ENCODE measurements at regions not wholly inside any gene's neighbourhood (a gene's known extent, or its start where the extent isn't known, plus 50 kb on each side); places are given as distances from the start of the nearest gene placed in this dataset.

DNA sequence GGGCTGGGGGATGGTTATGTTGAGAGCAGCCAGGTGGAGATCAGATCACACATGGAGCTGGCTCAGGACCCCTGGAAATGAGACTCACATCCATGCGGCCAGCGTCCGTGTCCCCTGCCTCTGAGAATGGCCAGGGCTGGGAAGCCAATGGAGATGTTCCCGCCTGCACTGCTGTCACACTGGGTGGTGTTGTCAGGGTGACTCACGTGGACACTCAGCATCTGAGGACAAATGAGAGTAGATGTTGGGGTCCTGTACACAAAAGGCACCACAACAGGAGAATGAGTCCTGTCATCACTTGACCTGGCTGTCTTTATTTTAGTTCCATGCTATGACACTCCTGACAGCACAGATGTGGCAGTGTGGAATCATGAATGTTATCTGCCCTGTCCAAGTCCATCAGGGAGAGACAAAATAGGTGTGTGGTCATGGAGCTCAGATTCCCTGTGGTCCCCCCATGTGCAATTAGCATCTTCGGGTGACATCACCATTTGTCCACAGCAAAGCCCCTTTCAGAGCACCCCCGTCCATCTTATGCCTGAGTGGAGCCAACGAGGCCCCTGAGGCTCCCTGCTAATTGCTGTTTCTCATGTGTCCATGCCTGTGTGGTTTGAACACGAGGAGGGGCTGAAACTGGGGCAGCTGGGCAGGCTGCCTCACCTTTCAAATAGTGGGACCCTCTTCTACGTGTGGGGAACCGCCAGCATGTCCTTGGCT, 393.5 kb downstream of the AACS start:
- Histone ChIP-seq H3K27me3 (ENCODE audit: control insufficient read depth, insufficient read depth, low read length) (no peaks in the 10 kb centered on the region), H3K4me3 (ENCODE audit: low read length) (no peak overlapping the region), H3K9me3 (ENCODE audit: control insufficient read depth, insufficient read depth, low read length) (no peaks in the 10 kb centered on the region), H3K4me1 (ENCODE audit: control insufficient read depth, insufficient read depth, low read length) (no peaks in the 10 kb centered on the region), H3K36me3 (ENCODE audit: control insufficient read depth, insufficient read depth, low read length) (no peaks in the 10 kb centered on the region), H3K27ac (ENCODE audit: low read length) (no peak overlapping the region)
- intact Hi-C loops (cut with micrococcal nuclease) = no loop called here
- WGBS (ENCODE audit: insufficient coverage) = 77% methylated on average over 11 of the region's 11 CpGs
- Mint-ChIP-seq H3K36me3 (no peaks in the 10 kb centered on the region), H3K9me3 (no peaks in the 10 kb centered on the region), H3K4me1 (no peaks in the 10 kb centered on the region), H3K4me3 (no peak overlapping the region), H3K27me3 (ENCODE audit: low read depth in 2 of 2) (peaks cover 10 to 17% of the 10 kb centered on the region in 2 donors), H3K27ac (no peak overlapping the region)
- no peak for ATAC-seq
- no peak for DNase-seq
- TF ChIP-seq, protein P1, sequence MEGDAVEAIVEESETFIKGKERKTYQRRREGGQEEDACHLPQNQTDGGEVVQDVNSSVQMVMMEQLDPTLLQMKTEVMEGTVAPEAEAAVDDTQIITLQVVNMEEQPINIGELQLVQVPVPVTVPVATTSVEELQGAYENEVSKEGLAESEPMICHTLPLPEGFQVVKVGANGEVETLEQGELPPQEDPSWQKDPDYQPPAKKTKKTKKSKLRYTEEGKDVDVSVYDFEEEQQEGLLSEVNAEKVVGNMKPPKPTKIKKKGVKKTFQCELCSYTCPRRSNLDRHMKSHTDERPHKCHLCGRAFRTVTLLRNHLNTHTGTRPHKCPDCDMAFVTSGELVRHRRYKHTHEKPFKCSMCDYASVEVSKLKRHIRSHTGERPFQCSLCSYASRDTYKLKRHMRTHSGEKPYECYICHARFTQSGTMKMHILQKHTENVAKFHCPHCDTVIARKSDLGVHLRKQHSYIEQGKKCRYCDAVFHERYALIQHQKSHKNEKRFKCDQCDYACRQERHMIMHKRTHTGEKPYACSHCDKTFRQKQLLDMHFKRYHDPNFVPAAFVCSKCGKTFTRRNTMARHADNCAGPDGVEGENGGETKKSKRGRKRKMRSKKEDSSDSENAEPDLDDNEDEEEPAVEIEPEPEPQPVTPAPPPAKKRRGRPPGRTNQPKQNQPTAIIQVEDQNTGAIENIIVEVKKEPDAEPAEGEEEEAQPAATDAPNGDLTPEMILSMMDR (IDR thresholded peaks at IDR 0.05) = no peak

DNA sequence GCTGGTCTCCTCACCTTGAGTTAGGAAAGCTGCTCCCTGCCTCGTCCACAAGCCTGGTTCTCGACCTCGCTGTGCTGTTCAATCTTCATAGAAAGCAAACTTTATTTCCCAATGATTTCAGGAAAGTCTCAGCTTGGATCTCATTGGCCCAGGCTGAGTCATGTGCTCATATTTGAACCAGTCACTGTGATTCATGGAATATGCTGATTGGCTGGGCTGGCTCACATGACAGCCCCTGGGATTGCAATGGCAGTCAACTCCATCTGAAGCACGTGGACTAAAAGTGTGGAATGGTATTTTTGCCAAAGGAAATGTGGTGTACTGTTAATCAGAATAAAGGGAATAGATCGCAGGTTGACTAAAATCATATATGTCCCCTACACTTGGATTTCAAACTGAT, 396.6 kb downstream of the AACS start:
- intact Hi-C loops (cut with micrococcal nuclease) = no loop called here
- no peak for ATAC-seq
- 77% methylated on average over 4 of the region's 5 CpGs for WGBS (ENCODE audit: insufficient coverage)

DNA sequence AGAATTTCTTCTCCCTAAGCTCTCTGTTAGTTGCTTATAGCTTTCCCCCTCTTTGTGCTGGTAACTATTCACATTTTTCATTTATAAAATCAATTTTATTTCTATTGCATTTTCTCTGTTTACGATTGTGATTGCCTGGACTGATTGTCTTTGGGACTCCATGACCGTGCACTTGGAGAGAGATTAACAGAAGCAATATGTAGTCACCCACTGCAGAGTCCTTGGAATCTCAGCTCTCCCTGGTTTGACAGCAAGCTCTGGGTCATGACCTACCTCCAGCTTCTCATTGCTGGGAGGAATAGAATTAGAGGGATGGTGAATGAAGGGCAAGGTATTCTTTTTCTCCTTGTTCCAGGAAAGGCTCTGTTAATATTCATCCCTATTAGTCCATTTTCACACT, 398.2 kb downstream of the AACS start:
- H3K27ac Mint-ChIP-seq = no peak overlapping the region
- Histone ChIP-seq H3K27ac (ENCODE audit: low read length) (no peak overlapping the region), H3K9me3 (ENCODE audit: control insufficient read depth, insufficient read depth, low read length) (no peaks in the 10 kb centered on the region), H3K4me1 (ENCODE audit: control insufficient read depth, insufficient read depth, low read length) (no peaks in the 10 kb centered on the region), H3K27me3 (ENCODE audit: control insufficient read depth, insufficient read depth, low read length) (no peaks in the 10 kb centered on the region), H3K4me3 (ENCODE audit: low read length) (no peak overlapping the region), H3K36me3 (ENCODE audit: control insufficient read depth, insufficient read depth, low read length) (no peaks in the 10 kb centered on the region)
- WGBS (ENCODE audit: insufficient coverage) = 84% methylated on average over 2 of the region's 2 CpGs
- no peak for DNase-seq
- peaks cover 0 to 2% of the 10 kb centered on the region in 2 donors for H3K9me3 Mint-ChIP-seq
- no peak overlapping the region for H3K4me3 Mint-ChIP-seq
- intact Hi-C loops (cut with micrococcal nuclease) = no loop called here
- ATAC-seq = no peak
- peaks cover 0 to 3% of the 10 kb centered on the region in 2 donors for H3K27me3 Mint-ChIP-seq (ENCODE audit: low read depth in 2 of 2)
- TF ChIP-seq, protein P1 (IDR thresholded peaks at IDR 0.05) = no peak
- no peaks in the 10 kb centered on the region for H3K4me1 Mint-ChIP-seq
- H3K36me3 Mint-ChIP-seq = no peaks in the 10 kb centered on the region

More for the DNA sequence above, 396.6 kb downstream of the AACS start:
- TF ChIP-seq, protein P1 (IDR thresholded peaks at IDR 0.05) = no peak
- Mint-ChIP-seq H3K36me3 (no peaks in the 10 kb centered on the region), H3K27ac (no peak overlapping the region), H3K4me3 (no peak overlapping the region), H3K4me1 (no peaks in the 10 kb centered on the region), H3K9me3 (peaks cover 0 to 2% of the 10 kb centered on the region in 2 donors), H3K27me3 (ENCODE audit: low read depth in 2 of 2) (peaks cover 0 to 10% of the 10 kb centered on the region in 2 donors)
- H3K4me1 ChIP-seq (ENCODE audit: control insufficient read depth, insufficient read depth, low read length) = no peaks in the 10 kb centered on the region
- DNase-seq = no peak
- no peaks in the 10 kb centered on the region for H3K27me3 ChIP-seq (ENCODE audit: control insufficient read depth, insufficient read depth, low read length)
- no peaks in the 10 kb centered on the region for H3K9me3 ChIP-seq (ENCODE audit: control insufficient read depth, insufficient read depth, low read length)
- no peak overlapping the region for H3K4me3 ChIP-seq (ENCODE audit: low read length)
- H3K27ac ChIP-seq (ENCODE audit: low read length) = no peak overlapping the region
- H3K36me3 ChIP-seq (ENCODE audit: control insufficient read depth, insufficient read depth, low read length) = no peaks in the 10 kb centered on the region

DNA sequence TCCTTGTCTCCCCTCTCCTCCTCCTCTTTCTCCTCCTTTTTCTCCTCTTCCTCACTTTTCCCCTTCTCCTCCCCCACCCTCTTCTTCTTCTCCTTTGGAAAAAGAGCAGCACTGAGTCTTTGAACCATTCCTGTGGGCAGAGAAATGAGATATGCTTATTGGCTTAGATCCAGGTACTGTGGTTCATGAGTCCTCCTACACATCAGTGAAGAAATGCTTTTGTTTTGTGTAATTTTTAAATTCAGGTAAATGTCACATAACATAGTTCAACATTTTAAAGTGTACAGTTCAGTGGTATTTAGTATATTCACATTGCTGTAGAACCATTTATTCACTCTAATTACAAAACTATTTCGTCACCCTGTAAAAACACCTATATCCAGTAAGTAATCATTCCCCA, 402.1 kb downstream of the AACS start:
- no peaks in the 10 kb centered on the region for H3K4me1 ChIP-seq (ENCODE audit: control insufficient read depth, insufficient read depth, low read length)
- peaks cover 0 to 2% of the 10 kb centered on the region in 2 donors for H3K9me3 Mint-ChIP-seq
- no peaks in the 10 kb centered on the region for H3K27me3 ChIP-seq (ENCODE audit: control insufficient read depth, insufficient read depth, low read length)
- intact Hi-C loops (cut with micrococcal nuclease) = no loop called here
- ATAC-seq (no peak), DNase-seq (no peak)
- no peaks in the 10 kb centered on the region for H3K36me3 ChIP-seq (ENCODE audit: control insufficient read depth, insufficient read depth, low read length)
- H3K36me3 Mint-ChIP-seq = no peaks in the 10 kb centered on the region
- H3K27ac ChIP-seq (ENCODE audit: low read length) = no peak overlapping the region
- H3K27ac Mint-ChIP-seq = no peak overlapping the region
- no peak overlapping the region for H3K4me3 ChIP-seq (ENCODE audit: low read length)
- H3K9me3 ChIP-seq (ENCODE audit: control insufficient read depth, insufficient read depth, low read length) = no peaks in the 10 kb centered on the region
- no peak overlapping the region for H3K4me3 Mint-ChIP-seq
- no peaks in the 10 kb centered on the region for H3K4me1 Mint-ChIP-seq
- TF ChIP-seq, protein P1 (IDR thresholded peaks at IDR 0.05) = no peak
- WGBS (ENCODE audit: insufficient coverage) = 88% methylated on average over 1 of the region's 1 CpG
- H3K27me3 Mint-ChIP-seq (ENCODE audit: low read depth in 2 of 2) = no peaks in the 10 kb centered on the region

Data from natural killer cell (primary cell).